ENCODE measurements at regions not wholly inside any gene's neighbourhood (a gene's known extent, or its start where the extent isn't known, plus 50 kb on each side); places are given as distances from the start of the nearest gene placed in this dataset.
"Not testable (repeated sequence)": the region's sequence is repeated elsewhere in the genome, so short reads cannot be mapped to it uniquely, and the experiment has no call there.

DNA sequence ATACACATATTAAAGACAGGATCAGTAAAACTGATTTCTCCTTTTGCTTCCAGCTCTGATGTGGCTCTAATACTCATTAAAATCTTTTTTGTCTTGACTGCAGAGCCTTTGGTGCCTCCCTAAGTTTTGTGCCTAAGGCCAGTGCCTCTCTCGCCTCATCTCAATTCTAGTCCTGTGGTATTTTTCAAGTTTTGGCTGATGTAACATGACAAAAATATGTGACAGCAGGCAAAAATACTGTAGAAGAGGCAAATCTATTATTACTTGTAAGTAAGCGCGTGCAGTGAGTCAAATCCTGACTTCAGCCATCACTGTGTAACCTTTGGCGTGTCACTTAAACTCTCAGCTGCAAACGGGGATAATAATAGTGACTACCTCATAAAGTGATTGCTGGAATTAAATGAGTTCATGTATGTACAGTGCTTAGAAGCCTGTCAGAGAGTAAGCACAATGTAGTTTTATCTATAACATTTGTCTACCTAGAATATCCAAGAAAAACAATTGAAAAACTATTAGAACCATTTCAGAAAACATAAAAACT lies 74.0 kb downstream of the MAB21L3 start:
- no peak for DNase-seq

DNA sequence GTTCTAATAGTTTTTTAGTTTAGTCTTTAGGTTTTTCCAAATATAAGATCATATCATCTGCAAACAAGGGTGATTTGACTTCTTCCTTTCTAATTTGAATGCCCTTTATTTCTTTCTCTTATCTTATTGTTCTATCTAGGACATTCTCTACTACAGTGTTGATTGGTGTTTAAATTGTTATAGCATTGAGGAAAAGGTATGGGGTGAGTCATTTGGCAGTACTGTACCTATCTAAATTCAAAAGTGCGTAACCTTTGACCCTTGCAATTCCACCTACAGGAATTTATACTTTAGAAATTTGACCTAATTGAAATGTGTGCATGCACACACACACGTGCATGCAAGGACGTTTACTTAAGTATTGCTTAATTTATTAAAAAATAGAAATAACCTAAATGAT lies 78.3 kb downstream of the MAB21L3 start:
- DNase-seq: no peak

DNA sequence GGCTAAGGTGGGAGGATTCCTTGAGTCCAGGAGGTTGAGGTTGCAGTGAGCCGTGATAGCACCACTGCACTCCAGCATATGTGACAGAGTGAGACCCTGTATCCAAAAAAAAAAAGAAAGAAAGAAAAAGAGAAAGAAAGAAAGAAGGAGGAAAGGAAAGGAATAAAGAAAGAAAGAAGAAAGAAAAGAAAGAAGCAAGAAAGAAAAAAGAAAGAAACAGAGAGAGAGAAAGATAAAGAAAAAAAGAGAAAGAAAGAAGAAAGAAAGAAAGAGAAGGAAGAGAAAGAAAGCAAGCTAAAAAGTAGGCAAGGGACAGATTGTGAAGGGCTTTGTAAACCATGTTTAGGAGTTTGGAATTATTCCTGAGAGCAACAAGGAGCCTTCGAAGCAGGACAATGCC lies 80.1 kb downstream of the MAB21L3 start:
- no peak for DNase-seq

DNA sequence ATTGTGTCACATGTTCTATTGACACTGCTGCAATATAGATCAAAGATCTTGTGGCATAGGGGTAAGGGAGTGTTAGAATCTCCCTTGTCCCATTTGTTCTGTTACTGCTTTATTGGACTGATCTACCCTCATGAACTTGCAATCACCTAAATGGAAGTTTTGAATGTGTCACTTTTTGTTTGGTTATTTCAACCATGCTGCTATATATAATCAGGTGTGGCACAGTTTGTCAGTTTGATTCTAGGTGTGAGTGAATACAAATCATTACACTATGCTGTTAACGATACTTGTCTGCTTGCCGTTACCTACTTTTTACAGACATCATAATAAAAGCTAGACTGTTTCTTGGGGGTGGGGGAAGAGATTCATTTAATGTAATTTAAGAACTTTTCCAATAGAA lies 82.6 kb downstream of the MAB21L3 start:
- no peak for DNase-seq

DNA sequence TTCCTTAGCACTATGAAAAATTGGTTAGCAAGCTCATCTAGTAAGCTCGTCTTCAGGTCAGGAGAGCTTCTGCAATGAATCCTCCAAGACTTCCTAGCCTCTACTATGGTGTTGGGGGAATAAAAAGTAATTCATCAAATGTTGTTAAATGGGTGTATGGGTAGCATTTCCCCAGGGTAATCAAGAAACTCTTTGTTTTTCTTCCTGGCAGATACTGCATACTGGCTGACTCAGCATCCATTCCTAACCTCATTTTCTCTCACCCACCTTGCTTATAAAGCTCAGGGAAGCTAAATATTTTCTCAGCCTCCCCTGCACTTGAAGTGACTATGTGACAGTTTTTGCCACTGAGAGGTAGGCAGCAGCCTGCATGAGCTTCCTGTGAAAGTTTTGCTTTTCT lies 83.4 kb downstream of the MAB21L3 start:
- no peak for DNase-seq

DNA sequence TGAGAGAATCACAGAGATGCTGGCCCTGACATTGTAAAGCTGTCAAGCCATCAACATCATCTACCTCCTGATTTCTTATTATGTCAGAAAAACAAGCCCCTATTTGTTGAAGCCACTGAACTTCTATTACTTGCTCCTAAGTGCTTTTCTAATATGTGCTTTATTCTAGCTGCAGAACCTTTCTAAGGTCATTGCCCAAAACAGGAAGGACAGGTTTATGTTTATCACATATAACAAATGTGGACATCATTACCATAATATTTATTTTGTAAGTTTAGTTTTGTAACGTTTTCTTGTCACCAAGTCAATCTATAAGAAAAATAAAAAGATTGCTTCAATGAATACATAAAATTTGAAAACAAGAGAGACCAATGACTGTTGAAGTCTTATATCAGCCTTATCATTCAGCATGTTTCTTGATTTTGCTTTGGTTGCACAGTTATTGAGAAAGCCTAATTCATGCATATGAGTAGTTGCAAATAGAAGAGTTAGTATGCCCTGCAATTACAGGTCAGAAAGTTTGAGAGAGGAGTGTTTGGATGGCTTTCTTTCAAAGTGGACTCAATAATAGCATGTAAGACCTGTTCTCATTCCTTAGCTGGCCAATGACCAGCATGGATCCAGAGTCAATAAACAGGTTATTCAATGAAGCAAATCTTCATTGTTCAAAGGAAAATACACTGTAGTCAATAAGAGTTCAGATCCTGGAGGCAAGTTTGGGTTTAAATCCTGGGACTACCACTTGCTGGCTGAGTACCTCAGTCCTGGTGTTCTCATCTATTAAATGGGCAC lies 84.1 kb downstream of the MAB21L3 start:
- DNase-seq: no peak

DNA sequence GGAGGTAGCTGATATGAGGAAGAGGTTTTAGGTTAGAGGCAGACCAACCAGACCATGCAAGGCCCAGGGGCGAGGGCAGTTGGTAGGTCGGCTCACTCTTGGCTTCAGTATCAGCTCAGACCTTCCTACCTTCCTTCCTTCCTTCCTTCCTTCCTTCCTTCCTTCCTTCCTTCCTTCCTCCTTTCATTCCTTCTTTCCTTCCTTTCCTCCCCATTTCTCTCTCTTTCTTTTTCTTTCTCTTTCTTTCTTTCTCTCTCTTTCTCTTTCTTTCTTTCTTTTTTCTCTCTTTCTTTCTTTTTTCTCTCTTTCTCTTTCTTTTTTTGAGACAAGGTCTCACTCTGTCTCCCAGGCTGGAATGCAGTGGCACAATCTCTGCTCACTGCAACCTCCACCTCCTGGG lies 89.1 kb downstream of the MAB21L3 start:
- DNase-seq: not testable (repeated sequence)

DNA sequence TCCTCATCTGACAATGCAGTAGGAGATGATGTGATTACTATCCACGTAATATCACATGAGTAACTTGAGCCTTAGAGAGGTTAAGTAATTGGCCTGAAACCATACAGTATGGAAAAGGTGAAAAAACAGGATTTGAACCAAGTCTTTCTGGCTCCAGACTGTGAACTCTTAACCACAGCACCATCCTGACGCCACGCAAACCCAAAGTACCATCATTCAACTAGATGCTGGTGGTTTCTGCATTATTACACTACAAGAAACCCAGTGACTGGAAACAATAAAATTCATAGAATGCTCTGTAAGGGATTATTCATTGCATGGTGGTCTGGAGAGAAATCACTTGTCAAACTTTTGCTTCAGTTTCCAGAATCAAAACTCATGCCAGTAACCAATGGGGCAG lies 90.7 kb downstream of the MAB21L3 start:
- no peak for DNase-seq

DNA sequence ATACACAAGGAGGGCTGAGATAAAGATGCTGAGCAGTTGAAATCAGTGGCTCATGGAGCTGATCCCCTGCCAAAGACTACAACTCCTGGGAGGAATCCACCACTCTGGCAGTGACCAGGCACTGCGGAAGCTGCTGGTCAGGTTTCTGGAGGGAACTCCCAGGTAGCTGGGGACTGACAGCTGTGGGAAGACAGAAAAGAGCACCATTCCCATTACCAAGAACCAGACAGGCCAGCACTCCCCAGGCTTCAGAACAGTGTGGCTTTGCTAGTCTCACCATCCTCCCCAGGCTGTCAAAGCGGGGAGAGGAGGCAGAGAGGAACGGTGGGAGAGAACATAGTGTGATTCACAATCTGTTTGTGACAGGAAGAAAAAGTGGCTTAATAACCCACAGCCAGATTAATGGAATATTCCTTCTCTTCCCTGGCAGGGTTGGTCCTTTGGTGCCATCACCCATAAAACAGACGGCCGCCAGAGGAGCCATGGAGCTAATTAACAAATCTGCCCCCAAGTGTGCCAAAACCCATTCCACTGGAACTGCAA lies 92.1 kb downstream of the MAB21L3 start:
- no peak for DNase-seq

DNA sequence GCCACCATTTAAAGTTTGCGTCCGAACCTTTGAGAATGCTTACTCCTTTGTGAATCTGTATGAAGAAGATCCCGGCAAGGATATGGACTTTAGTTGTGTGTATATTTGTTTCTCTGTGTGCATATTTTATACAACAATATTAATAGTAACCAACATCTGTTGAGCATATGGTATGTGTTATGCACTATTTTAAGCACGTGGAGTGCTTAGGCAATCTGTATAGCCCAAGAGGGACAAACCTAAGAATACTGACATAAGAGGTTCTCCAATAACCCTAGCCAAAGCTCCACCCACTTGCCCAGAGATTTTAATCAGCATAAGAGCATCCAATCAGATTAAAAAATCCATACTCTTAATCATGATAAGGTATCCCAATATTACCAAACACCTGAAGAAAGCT lies 92.7 kb downstream of the MAB21L3 start:
- DNase-seq: no peak

DNA sequence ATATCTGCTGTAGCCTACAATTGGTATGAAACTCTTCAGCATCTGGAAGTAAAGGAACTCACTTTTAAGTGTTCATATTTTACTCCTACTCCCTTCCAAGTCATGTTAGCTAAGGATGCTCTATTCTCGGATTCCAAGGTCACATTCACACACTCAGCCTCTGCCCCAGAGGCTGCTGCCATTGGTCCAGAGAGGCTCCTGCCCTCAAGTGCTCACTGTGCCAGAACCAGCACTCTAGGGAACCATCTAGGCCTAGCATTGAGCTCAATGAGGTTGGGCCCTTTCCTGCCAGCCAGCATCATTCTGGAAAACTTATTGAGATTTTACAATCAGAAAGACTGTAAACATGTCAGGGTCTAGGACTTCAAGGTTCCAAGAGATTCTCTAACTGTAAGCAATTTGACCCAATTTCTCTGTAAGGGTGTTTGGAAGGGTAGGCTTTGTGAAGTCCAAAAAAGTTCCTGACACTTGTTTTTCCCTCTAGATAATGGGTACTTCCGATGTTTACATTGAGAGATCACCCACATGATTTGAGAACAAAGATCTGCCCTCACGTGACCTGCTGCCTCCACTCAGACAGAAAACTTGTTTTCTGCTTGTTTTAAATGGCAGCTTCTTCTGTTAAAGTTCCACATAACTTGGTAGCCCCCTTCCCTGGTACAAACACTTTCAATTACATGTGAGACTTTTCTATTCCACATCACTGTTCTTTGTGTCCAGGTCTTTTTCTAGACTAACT lies 94.9 kb downstream of the MAB21L3 start:
- no peak for DNase-seq

DNA sequence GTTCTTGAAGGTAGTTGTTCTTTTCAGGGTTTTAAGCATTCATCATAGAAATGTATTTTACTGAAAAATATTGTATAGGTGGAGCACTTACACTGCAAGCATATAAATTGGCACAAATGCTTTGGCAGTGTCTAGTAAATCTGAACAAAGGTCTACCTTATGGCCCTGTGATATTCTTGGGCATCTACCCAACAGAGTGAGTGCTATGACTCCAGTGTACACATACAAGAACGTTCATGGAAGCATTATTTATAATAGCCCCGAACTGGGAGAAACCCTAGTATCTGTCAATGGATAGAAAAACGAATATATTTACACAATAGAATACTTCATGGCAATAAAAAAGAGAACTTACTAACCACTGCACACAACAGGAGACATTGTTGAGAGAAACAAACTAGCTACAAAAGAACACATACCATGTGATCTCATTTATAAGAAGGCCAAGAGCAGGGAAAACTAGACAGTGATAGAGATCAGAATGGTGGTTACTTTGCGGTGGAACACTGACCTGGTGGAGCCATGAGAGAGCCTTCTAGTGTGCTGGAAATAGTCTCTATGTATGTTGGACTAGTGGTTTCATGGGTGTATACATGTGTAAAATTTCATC lies 96.0 kb downstream of the MAB21L3 start:
- no peak for DNase-seq

DNA sequence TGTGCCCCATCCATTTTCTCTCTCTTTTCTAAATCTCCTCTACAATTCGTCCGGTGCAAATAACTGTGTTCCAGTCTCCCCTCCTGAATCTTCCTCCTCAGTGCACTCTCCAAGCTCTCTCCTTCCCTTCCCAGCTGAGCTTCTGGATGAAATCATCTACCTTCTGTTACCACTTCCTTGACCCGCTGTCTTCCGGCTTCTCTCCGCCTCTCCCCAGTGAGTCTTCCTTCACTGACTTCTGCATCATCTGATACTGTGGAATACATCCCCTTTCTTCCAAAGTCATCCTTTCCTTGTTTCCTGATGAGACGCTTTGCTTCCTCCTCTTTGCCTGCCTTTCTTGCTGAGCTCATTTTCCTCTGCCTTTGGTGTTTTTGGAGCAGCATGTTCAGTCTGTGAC lies 96.9 kb downstream of the MAB21L3 start:
- DNase-seq: no peak

DNA sequence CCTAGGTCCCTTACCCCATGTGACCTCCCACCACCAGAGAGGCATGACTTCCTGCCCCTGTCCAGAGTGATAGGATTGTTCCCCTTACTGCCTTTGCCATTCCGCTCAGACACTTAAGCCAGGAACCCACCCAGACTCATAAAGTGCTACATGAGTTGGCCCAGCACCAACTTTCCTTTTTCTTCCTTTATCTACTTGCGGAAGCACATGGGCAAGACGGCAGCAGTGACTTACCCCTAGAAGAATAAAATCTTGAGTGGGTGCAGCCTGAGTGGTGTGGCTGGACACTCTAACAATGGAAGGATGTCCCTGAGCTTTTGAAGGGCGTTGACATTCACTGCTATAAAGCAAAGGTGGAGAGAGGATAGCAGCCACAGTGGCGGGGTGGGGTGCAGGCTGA lies 100.1 kb downstream of the MAB21L3 start:
- DNase-seq: no peak

DNA sequence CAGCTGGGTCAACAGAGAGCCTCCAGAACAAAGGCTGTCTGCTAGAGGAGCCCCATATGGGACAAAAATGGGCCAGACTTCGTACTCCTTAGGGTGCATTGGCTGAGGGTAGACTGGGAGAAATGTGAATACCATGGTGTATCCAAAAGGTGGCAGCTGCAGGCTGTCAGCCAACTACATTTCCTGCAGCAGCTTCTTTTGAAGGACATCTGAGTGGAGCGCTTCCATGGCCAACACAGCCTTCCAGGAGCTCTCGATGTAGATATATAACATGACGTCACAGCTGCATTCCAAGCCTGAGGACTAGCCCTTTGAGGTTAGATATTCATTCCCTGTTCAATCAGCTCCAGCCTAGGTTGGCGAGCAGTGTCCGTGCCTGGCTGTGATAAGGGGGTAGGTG lies 107.7 kb downstream of the MAB21L3 start:
- DNase-seq: no peak

DNA sequence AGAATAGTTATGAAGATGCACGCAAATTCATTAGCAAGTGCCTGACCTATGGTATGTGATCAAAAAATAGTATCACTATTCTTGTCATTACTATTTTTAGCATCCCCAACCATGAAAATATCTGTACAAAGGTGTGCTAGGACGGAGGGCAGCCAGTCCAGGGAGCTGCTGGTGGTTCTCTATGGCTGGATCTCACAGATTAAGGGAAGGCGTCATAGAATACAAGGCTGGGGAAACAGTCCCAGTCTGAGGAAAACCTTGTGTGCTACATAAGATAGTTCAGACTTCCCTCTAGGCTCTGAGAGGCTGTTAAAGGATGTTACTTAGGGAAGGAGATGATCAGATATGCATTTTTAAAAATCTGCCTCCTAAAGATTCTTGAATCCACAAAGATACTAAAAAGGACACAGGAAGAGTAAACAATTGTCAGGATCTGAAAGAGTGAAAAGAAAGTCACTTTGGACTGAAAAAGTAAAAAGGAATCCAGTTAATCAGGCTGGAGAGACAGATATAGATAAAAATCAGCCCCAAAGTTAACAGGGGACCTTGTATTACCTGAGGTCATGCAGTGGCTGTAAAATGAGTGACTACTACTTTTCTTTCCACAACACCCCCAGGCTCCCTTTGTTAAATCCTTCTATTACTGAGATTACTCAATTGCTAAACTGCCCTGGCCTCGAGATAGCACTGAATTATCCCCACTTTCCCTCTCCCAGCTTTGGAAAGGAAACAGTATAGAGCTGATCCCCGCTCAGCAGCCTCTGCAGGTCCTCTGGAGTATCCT lies 108.6 kb downstream of the MAB21L3 start:
- DNase-seq: no peak

DNA sequence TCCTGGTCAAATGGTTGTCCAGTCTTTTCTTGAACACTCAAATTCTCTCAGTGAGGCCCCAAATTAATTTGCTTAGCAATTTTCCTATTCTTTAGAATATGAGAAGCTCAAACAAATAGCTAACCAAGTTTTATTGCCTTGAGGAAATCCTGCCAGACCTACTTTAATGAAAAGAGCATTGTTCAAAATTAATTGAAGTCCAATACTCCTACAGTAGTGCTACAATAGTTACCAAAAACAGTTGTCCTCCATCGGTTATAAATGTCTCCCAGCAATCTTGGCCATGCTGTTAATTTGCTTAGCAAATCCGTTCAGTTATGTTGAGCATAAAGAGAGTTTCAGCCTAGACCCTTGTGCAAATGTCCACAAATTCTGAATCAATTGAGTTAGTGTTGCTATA lies 112.9 kb downstream of the MAB21L3 start:
- no peak for DNase-seq

DNA sequence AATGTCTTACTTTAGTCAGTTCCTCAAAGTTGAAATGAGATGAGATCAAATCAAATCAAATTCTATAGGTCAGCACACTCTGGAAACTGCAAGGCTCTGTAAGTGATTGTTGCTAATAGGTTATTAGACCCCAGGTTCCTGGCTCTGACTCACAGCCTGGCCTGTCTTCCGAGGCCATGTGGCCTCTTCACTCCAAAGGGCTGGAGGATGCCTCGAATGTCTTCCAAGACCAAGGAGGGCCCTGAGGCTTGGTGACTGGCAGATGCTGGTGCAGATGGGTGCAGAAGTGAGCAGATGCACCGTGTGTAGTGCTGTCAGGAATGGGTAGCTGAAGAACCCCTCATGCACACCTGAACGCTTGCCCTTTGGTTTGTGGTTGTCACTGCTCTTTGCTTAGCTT lies 113.4 kb downstream of the MAB21L3 start:
- no peak for DNase-seq

DNA sequence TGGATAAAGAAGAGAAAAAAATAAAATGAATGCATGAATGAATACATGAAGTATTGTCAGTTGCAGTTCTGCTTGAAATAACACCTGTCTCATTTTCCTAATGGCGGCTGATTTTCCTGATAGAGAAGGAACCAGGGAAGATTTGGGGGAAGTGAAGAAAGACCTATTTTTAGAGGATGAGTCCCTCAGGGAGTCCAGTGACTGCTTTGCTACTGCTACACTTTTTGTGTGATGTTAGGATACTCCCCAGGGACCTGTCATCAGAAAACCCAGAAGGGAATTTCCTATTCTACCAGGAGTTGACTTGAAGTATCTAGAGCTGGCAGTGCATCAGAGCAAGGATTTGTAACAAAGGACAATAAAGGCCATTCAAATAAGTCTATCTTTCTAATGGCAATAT lies 114.8 kb downstream of the MAB21L3 start:
- DNase-seq: no peak

DNA sequence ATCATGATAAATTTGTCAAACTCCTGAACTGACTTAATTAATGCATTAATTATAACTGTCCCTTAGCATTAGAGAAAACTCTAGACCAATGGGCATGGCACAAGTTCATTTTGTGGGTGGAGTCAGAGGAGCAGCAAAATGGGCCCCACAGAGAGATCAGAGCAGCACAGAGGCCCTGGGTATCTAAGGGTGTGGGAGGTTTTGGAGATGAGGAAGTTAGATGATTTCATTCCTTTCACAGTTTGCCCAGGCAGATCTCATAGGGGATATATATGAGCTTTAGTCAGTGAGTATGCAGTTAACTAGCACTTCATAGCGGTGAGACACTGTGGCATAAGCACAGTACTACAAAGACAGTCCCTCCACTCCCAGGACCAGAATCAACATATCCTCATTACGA lies 117.3 kb downstream of the MAB21L3 start:
- DNase-seq: no peak

DNA sequence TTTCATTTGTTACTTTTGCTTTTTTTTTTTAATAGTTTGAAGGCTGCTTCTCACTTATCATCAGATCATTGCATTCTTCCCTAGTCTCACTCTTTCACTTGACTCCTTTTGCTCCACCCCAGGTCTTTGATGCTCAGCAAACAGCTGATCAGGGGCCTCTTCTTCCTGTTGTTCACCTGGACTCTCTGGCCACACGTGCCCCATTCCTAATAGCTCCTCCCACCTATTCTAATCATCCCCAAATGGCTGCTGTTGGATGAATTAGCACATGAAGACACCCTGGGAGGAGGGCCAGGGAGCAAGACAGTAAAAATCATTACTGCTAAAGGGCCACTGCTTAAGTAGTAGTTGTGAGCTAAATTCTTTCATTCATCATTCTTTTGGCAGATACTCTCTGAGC lies 119.5 kb downstream of the MAB21L3 start:
- DNase-seq: no peak

DNA sequence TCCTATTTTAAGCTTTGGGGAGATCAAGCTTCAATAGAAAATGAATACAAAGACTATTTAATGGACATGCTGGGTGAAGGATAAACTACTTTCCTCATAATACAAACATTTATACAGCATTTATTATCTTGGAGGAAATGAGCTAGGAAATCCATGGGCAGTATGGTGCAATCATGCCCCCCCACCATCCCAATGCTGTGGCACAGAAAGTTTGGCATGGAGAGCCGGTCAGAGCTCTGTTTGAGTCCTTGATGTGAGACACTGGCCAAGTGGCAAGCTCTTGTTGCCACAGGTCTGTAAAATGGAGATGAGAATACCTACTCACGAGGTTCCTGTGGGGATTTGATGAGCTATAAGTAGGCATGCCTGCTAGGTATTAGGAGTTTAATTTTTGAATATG lies 120.6 kb downstream of the MAB21L3 start:
- DNase-seq: no peak

DNA sequence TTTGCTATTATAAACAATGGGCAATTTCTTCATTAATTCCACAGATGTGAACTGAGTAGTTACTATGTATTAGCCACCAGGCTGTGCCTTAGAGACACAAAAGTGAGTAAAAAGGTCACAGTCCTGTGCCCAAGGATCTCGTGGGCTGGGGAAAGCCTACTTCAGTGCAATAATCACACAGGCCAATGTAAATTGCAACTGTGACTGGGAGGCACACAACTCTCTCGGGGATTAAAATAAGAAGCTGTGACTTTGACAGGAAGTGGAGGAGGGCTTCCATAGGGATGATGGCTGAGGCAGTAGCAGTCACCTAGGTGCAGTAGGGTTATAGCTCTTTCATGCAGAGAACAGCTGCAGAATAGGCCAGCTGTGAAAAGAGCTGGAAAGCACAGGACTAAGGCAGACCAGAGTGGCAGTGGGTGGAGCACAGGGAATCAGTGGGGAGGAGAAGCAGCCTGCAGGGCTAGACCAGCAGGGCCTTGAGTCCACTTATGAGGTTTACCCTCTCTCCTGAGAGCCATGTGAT lies 121.9 kb downstream of the MAB21L3 start:
- DNase-seq: no peak
